ENCODE measurements at regions not wholly inside any gene's neighbourhood (a gene's known extent, or its start where the extent isn't known, plus 50 kb on each side); places are given as distances from the start of the nearest gene placed in this dataset.

DNA sequence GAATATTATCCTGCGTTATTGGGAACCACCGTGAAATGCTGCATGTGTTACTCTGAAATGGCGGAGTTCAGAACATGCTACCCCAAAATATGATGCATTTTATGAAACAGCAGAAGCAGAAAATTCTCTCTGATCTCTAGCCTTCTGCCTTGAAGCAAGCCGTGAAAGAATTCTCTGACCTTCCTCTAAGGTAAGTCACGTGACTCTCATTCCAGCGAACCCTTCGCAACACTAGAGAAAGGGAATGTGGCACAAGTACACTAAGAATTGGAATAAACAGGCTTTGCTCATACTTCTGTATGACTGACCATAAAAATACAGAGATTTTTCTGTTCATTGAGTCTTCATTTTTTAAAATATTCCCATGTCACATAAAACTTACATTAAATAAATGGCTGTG is 805.6 kb upstream of the LRRC4C start:
- H3K27me3 ChIP-seq (replicated peaks; ENCODE audit: insufficient read depth) = no peaks in the 10 kb centered on the region
- no peak for DNase-seq (ENCODE audit: low spot score)
- no peaks in the 10 kb centered on the region for H3K4me1 ChIP-seq (ENCODE audit: control insufficient read depth in 1 of 2, low read depth in 2 of 2)
- H3K9me3 ChIP-seq = no peaks in the 10 kb centered on the region
- no peaks in the 10 kb centered on the region for H3K36me3 ChIP-seq
- TF ChIP-seq, protein P1, sequence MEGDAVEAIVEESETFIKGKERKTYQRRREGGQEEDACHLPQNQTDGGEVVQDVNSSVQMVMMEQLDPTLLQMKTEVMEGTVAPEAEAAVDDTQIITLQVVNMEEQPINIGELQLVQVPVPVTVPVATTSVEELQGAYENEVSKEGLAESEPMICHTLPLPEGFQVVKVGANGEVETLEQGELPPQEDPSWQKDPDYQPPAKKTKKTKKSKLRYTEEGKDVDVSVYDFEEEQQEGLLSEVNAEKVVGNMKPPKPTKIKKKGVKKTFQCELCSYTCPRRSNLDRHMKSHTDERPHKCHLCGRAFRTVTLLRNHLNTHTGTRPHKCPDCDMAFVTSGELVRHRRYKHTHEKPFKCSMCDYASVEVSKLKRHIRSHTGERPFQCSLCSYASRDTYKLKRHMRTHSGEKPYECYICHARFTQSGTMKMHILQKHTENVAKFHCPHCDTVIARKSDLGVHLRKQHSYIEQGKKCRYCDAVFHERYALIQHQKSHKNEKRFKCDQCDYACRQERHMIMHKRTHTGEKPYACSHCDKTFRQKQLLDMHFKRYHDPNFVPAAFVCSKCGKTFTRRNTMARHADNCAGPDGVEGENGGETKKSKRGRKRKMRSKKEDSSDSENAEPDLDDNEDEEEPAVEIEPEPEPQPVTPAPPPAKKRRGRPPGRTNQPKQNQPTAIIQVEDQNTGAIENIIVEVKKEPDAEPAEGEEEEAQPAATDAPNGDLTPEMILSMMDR (IDR thresholded peaks at IDR 0.05) = no peak
- no peak overlapping the region for H3K4me3 ChIP-seq
- ATAC-seq (ENCODE audit: insufficient number of reproducible peaks, low FRiP score, low read depth) = no peak
- H3K27ac ChIP-seq = no peak overlapping the region

DNA sequence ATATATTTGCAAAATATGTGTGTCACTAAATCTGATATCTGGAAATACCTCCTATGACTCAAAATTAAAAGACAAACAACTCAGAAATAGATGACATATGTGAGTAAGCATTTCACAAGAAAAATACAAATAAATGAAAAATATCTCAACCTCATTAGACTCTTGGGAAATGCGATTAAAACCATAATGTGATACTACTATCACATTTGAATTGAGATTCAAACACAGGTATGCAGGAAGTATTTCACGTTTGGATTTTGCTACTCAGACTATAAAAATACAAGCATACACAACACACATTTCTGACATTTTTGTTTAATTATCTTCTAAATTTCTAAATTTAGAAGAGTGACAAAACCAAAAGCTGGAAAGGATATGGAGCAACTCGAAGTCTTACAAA is 811.9 kb upstream of the LRRC4C start:
- TF ChIP-seq, protein P1 (IDR thresholded peaks at IDR 0.05) = no peak
- no peak overlapping the region for H3K4me3 ChIP-seq
- DNase-seq (ENCODE audit: low spot score) (no peak), ATAC-seq (ENCODE audit: insufficient number of reproducible peaks, low FRiP score, low read depth) (no peak)
- H3K36me3 ChIP-seq = no peaks in the 10 kb centered on the region
- H3K9me3 ChIP-seq = peaks cover 6% of the 10 kb centered on the region
- H3K27me3 ChIP-seq (replicated peaks; ENCODE audit: insufficient read depth) = no peaks in the 10 kb centered on the region
- H3K4me1 ChIP-seq (ENCODE audit: control insufficient read depth in 1 of 2, low read depth in 2 of 2) = no peaks in the 10 kb centered on the region
- no peak overlapping the region for H3K27ac ChIP-seq

DNA sequence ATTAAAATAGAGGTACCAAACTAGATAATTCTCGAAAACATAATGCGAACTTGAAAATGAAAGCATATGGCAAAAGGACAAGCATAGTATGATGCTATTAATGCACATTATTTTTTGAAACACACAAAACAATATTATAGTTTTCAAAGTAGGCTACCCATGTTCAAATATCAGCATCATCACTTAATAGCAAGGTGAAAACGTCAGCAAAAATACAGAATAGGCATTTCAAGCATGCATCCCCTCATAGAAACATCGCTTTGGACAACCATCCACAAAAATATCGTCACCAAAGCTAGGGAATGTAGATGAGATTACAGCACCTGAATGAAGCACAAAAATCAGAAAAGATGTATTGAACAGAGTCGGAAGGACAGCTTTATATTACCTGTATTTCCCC is 814.5 kb upstream of the LRRC4C start:
- TF ChIP-seq, protein P1 (IDR thresholded peaks at IDR 0.05) = no peak
- ATAC-seq (ENCODE audit: insufficient number of reproducible peaks, low FRiP score, low read depth) = no peak
- Histone ChIP-seq H3K27ac (no peak overlapping the region), H3K27me3 (replicated peaks; ENCODE audit: insufficient read depth) (no peaks in the 10 kb centered on the region), H3K4me3 (no peak overlapping the region), H3K36me3 (no peaks in the 10 kb centered on the region), H3K9me3 (peaks cover 6% of the 10 kb centered on the region), H3K4me1 (ENCODE audit: control insufficient read depth in 1 of 2, low read depth in 2 of 2) (no peaks in the 10 kb centered on the region)
- DNase-seq (ENCODE audit: low spot score) = no peak

DNA sequence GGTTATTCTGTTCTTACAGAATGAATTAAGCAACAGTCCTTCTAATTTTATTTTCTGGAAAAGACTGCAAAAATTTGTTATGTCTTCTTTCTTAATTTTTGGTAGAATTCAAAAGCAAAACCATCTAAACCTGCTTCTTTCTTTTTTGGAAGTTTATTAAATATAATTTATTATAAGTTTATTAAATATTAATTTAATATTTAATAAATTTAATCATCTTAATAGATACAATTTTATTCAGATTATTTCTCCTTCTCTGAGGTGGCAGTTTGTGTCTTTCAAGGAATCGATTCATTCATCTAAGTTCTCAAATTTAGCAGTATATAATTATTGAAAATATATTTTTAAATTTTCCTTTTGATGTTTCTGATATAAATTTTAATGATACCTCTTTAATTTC is 837.5 kb upstream of the LRRC4C start:
- H3K9me3 ChIP-seq = peaks cover 5% of the 10 kb centered on the region
- ATAC-seq (ENCODE audit: insufficient number of reproducible peaks, low FRiP score, low read depth) = no peak
- no peaks in the 10 kb centered on the region for H3K4me1 ChIP-seq (ENCODE audit: control insufficient read depth in 1 of 2, low read depth in 2 of 2)
- H3K27ac ChIP-seq = no peak overlapping the region
- H3K27me3 ChIP-seq (replicated peaks; ENCODE audit: insufficient read depth) = no peaks in the 10 kb centered on the region
- no peaks in the 10 kb centered on the region for H3K36me3 ChIP-seq
- TF ChIP-seq, protein P1 (IDR thresholded peaks at IDR 0.05) = no peak
- no peak overlapping the region for H3K4me3 ChIP-seq
- DNase-seq (ENCODE audit: low spot score) = no peak

GRCh38 chr11:42299780-42300179 is 840.3 kb upstream of the LRRC4C start:
- Histone ChIP-seq H3K4me1 (ENCODE audit: control insufficient read depth in 1 of 2, low read depth in 2 of 2) (no peaks in the 10 kb centered on the region), H3K27me3 (replicated peaks; ENCODE audit: insufficient read depth) (no peaks in the 10 kb centered on the region), H3K27ac (no peak overlapping the region), H3K36me3 (no peaks in the 10 kb centered on the region), H3K4me3 (no peak overlapping the region), H3K9me3 (peaks cover 5% of the 10 kb centered on the region)
- no peak for DNase-seq (ENCODE audit: low spot score)
- ATAC-seq (ENCODE audit: insufficient number of reproducible peaks, low FRiP score, low read depth) = no peak
- TF ChIP-seq, protein P1 (IDR thresholded peaks at IDR 0.05) = no peak
